Breast epithelium (tissue), 4 donors: ENCODE measurements at regions not wholly inside any gene's neighbourhood (a gene's known extent, or its start where the extent isn't known, plus 50 kb on each side); places are given as distances from the start of the nearest gene placed in this dataset.

Experiments used
- DNase-seq, 2 donors: peaks; one replicate each; pipeline ENCODE4 v3.0.0-alpha.2; 2019; ENCODE audit warnings: low spot score in 2 of 2
- H3K27ac ChIP-seq, 2 donors: fragments of 200-600 bp; sonication (generic) in 1 of 2; one replicate each; pipeline ENCODE4 v1.5.1; 2016 to 2019; ENCODE audit warnings: mild to moderate bottlenecking in 1 of 2
- H3K27me3 ChIP-seq, 2 donors: fragments of 200-600 bp; sonication (generic) in 1 of 2; one replicate each; pipeline versions ENCODE4 v1.5.1 to v1.6.0; 2017 to 2019; ENCODE audit warnings: control low read depth in 1 of 2, mild to moderate bottlenecking in 1 of 2
- H3K36me3 ChIP-seq: fragments of 200-600 bp; one replicate; pipeline ENCODE4 v1.5.1; 2019
- H3K4me1 ChIP-seq, 2 donors: fragments of 200-600 bp; sonication (generic); one replicate each; pipeline ENCODE4 v1.5.1; 2016 to 2019; ENCODE audit warnings: control low read depth in 1 of 2
- H3K4me3 ChIP-seq, 3 donors: fragments of 200-600 bp; sonication (generic); 1 replicate in 2 of 3; 2 replicates in 1 of 3; pipeline ENCODE4 v1.5.1; 2016 to 2019; ENCODE audit warnings: mild to moderate bottlenecking in 3 of 3, moderate library complexity in 2 of 3
- H3K9me3 ChIP-seq, 2 donors: fragments of 200-600 bp; sonication (generic) in 1 of 2; one replicate each; pipeline ENCODE4 v1.5.1; 2016 to 2019; ENCODE audit warnings: control low read depth in 1 of 2
- POLR2A ChIP-seq: fragments of 450-650 bp; IDR thresholded peaks from one replicate; pipeline ENCODE4 v1.6.1; 2016; ENCODE audit warnings: antibody characterized with exemption, mild to moderate bottlenecking, moderate library complexity
- POLR2AphosphoS5 ChIP-seq, 3 donors: sonication (generic); formaldehyde crosslinking; IDR thresholded peaks; one replicate each; pipeline ENCODE4 v1.6.1; 2017; ENCODE audit warnings: antibody characterized with exemption in 3 of 3
- intact Hi-C: fragments of 100-400 bp; cut with DNase I; formaldehyde crosslinking; loops from one replicate; pipeline ENCODE4 v1.15.1; 2023; ENCODE audit warnings: low total_unique reads
- TF ChIP-seq, protein P1 (sequence below), 3 donors: fragments of 450-650 bp; IDR thresholded peaks; one replicate each; pipeline ENCODE4 v1.5.1; 2016 to 2017; ENCODE audit warnings: antibody characterized with exemption in 3 of 3, mild to moderate bottlenecking in 3 of 3, moderate library complexity in 3 of 3

DNA sequence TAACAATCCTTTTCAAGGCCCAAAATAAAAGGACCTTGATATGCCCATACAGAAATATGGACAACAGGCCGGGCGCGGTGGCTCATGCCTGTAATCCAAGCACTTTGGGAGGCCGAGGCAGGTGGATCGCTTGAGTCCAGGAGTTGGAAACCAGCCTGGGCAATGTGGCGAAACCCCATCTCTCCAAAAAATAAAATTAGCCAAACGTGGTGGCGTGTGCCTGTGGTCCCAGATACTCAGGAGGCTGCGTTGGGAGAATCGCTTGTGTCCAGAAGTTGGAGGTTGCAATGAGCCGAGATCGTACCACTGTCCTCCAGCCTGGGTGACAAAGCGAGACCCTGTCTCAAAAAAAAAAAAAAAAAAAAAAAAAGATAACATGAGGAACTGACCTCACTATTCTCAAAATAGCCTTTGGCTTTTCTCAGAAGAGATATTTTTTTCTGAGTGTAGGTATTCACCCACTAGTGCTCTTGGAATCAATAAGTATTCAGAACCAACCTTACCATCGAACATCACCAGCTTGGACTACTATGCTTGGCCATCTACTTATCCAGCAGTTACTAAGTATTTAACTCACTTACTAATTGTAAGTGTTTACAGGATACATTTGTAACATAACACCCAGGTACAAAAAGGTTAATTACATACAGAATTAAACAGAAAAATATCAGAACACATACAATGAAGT is 99.2 kb downstream of the OR2B2 start:
- H3K9me3 ChIP-seq: no peaks in the 10 kb centered on the region
- no peaks in the 10 kb centered on the region for H3K27me3 ChIP-seq
- H3K36me3 ChIP-seq: no peaks in the 10 kb centered on the region
- intact Hi-C loops: no loop called here
- no peaks in the 10 kb centered on the region for H3K4me1 ChIP-seq
- DNase-seq: no peak
- no peak overlapping the region for H3K4me3 ChIP-seq
- TF ChIP-seq POLR2AphosphoS5 (IDR thresholded peaks at IDR 0.05) (no peak), POLR2A (no peak)
- TF ChIP-seq, protein P1, sequence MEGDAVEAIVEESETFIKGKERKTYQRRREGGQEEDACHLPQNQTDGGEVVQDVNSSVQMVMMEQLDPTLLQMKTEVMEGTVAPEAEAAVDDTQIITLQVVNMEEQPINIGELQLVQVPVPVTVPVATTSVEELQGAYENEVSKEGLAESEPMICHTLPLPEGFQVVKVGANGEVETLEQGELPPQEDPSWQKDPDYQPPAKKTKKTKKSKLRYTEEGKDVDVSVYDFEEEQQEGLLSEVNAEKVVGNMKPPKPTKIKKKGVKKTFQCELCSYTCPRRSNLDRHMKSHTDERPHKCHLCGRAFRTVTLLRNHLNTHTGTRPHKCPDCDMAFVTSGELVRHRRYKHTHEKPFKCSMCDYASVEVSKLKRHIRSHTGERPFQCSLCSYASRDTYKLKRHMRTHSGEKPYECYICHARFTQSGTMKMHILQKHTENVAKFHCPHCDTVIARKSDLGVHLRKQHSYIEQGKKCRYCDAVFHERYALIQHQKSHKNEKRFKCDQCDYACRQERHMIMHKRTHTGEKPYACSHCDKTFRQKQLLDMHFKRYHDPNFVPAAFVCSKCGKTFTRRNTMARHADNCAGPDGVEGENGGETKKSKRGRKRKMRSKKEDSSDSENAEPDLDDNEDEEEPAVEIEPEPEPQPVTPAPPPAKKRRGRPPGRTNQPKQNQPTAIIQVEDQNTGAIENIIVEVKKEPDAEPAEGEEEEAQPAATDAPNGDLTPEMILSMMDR (IDR thresholded peaks at IDR 0.05): no peak
- no peak overlapping the region for H3K27ac ChIP-seq

DNA sequence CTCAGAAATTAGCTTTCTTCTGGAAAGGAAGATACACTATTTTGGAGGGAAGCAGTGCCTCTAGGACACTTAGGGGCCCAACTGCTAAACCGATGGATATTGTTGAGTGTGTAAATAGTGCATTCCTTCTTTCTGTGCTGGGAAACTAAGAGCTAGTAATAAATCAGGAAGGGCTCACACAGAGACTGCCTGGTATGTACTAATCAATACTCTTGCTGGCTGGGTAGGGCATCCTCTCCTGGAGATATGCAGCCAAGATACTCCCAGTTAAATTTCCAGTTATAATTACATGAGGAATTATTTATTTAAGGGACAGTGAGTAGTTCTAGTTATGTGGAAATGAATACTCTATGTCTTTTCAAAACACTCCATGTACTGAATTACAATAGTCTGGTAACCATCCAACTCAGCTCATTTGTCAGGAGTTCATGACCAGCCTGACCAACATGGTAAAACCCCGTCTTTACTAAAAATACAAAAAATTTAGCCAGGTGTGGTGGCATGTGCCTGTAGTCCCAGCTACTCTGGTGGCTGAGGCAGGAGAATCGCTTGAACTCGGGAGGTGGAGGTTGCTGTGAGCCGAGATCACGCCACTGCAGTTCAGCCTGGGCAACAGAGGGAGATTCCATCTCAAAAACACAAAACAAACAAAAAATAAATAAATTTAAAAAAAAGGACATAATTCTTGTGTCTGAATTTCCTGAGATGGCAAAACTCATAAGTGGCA is 100.0 kb downstream of the OR2B2 start:
- Histone ChIP-seq H3K4me3 (no peak overlapping the region), H3K9me3 (no peaks in the 10 kb centered on the region), H3K36me3 (no peaks in the 10 kb centered on the region), H3K4me1 (no peaks in the 10 kb centered on the region), H3K27me3 (no peaks in the 10 kb centered on the region), H3K27ac (no peak overlapping the region)
- intact Hi-C loops: no loop called here
- no peak for DNase-seq
- TF ChIP-seq POLR2A (no peak), POLR2AphosphoS5 (IDR thresholded peaks at IDR 0.05) (no peak)
- TF ChIP-seq, protein P1 (IDR thresholded peaks at IDR 0.05): no peak

DNA sequence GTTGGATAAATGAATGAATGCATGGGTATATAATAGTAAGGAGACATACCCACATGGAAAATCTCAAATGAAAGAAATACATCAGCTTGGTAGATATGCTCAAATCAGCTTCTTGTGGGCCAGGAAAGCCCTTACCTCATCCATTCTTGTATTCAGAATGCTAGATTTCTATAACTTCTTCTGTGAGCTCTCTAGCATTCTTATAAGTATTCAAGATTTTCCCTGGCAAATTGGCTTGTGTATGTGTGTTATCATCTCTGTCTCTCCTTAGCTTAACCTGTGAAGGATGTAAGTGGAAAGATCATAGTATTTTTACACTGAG is 100.8 kb downstream of the OR2B2 start:
- no peak for DNase-seq
- Histone ChIP-seq H3K9me3 (no peaks in the 10 kb centered on the region), H3K4me1 (no peaks in the 10 kb centered on the region), H3K36me3 (no peaks in the 10 kb centered on the region), H3K4me3 (no peak overlapping the region), H3K27ac (peak overlapping the region in 1 of 2 donors; percentile 95), H3K27me3 (no peaks in the 10 kb centered on the region)
- no peak for TF ChIP-seq POLR2A
- TF ChIP-seq, protein P1 (IDR thresholded peaks at IDR 0.05): no peak
- no peak for TF ChIP-seq POLR2AphosphoS5 (IDR thresholded peaks at IDR 0.05)
- intact Hi-C loops: no loop called here

DNA sequence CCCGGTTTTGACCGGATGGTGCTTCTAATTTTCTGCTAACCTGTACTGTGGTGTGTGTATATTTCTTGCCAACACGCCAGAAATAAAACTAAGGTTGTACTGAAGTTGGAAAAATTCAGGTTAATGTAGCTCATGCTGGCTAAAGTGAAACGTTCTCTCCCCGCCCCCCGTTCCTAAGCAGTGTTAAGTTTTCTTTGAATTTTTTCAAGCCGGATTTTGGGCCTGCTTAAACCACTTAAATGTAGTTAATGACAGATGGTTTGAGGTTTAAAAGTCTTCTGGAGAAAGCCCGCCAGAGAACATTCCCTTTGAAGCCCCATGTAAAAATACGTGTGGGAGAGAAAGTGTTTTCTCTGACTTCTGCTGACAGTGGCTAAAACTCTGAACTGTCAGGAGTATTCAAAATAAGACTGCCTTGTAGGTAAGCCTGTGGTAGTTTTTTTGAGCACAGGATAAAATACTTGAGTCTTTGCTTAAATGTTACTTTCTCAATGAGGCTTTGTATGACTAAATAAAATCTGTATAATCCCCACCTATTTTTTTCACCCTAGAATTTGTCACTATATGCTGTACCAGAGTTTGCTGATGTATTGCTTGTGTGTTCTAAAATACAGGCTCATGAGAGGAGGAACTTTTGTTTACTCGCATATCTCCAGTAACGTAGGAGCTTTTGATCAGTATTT is 101.3 kb downstream of the OR2B2 start:
- no peaks in the 10 kb centered on the region for H3K27me3 ChIP-seq
- peak overlapping the region; percentile 94 to 95 for H3K27ac ChIP-seq
- no peaks in the 10 kb centered on the region for H3K4me1 ChIP-seq
- TF ChIP-seq POLR2A (no peak), POLR2AphosphoS5 (IDR thresholded peaks at IDR 0.05) (no peak)
- TF ChIP-seq, protein P1 (IDR thresholded peaks at IDR 0.05): no peak
- H3K9me3 ChIP-seq: no peaks in the 10 kb centered on the region
- peak overlapping the region; percentile 51 to 79 (median 69) for H3K4me3 ChIP-seq
- no peaks in the 10 kb centered on the region for H3K36me3 ChIP-seq
- intact Hi-C loops: no loop called here
- DNase-seq: no peak
